WTC11 (cell line): ENCODE measurements at regions not wholly inside any gene's neighbourhood (a gene's known extent, or its start where the extent isn't known, plus 50 kb on each side); places are given as distances from the start of the nearest gene placed in this dataset.

Experiments used
- ATAC-seq: fragments of 200-7000 bp; cut with Tn5 transposase; 2 replicates; pipeline ENCODE4 v1.10.0; 2021; ENCODE audit warnings: mild to moderate bottlenecking, moderate library complexity
- CTCF ChIA-PET: fragments of 300-600 bp; sonication (Branson Sonifier 250); formaldehyde crosslinking; loops from one replicate; lab custom pipeline; 2021; ENCODE audit warnings: antibody characterized with exemption; lab: Charles Lee
- POLR2A ChIA-PET: fragments of 350-600 bp; sonication (Branson Sonifier 250); formaldehyde crosslinking; loops from one replicate; lab custom pipeline; 2021; ENCODE audit warnings: antibody characterized with exemption; lab: Charles Lee
- DNase-seq: peaks from one replicate; pipeline ENCODE4 v3.0.0; 2021; ENCODE audit warnings: low spot score
- H3K27ac Mint-ChIP-seq: 2 replicates; pipeline ENCODE4 v1.8.0; 2021; ENCODE audit warnings: mixed read lengths
- H3K27me3 Mint-ChIP-seq: 2 replicates; pipeline ENCODE4 v1.8.0; 2021; ENCODE audit warnings: low read depth, mild to moderate bottlenecking, moderate library complexity, mixed read lengths
- H3K36me3 Mint-ChIP-seq: 2 replicates; pipeline ENCODE4 v1.8.0; 2021; ENCODE audit warnings: mixed read lengths
- H3K4me1 Mint-ChIP-seq: 2 replicates; pipeline ENCODE4 v1.8.0; 2022; ENCODE audit warnings: mixed read lengths
- H3K4me3 Mint-ChIP-seq: 2 replicates; pipeline ENCODE4 v1.8.0; 2021; ENCODE audit warnings: mild to moderate bottlenecking, moderate library complexity, mixed read lengths
- H3K9me3 Mint-ChIP-seq: 2 replicates; pipeline ENCODE4 v1.8.0; 2021; ENCODE audit warnings: mixed read lengths
- ARID4B ChIP-seq: sonication (generic); formaldehyde crosslinking; IDR thresholded peaks from 2 replicates; pipeline ENCODE4 v1.8.0; 2023; ENCODE audit warnings: missing genetic modification reagents, mild to moderate bottlenecking, borderline replicate concordance
- ATF1 ChIP-seq: sonication (generic); formaldehyde crosslinking; IDR thresholded peaks from 2 replicates; pipeline ENCODE4 v1.8.1; 2023; ENCODE audit warnings: mild to moderate bottlenecking, moderate library complexity, missing genetic modification reagents
- ATF3 ChIP-seq: sonication (generic); formaldehyde crosslinking; conservative IDR thresholded peaks from 2 replicates; pipeline ENCODE4 v1.8.1; 2022; ENCODE audit warnings: mild to moderate bottlenecking, missing genetic modification reagents
- ATF6 ChIP-seq: sonication (generic); formaldehyde crosslinking; IDR thresholded peaks from 2 replicates; pipeline ENCODE4 v1.8.1; 2023; ENCODE audit warnings: mild to moderate bottlenecking, missing genetic modification reagents
- CBFB ChIP-seq: sonication (generic); formaldehyde crosslinking; IDR thresholded peaks from 2 replicates; pipeline ENCODE4 v1.8.1; 2022; ENCODE audit warnings: mild to moderate bottlenecking, low read depth, missing genetic modification reagents
- CREB1 ChIP-seq: sonication (generic); formaldehyde crosslinking; IDR thresholded peaks from 2 replicates; pipeline ENCODE4 v1.8.0; 2023; ENCODE audit warnings: mild to moderate bottlenecking, missing genetic modification reagents
- ELF4 ChIP-seq: sonication (generic); formaldehyde crosslinking; IDR thresholded peaks from 2 replicates; pipeline ENCODE4 v1.8.1; 2022; ENCODE audit warnings: low read depth, mild to moderate bottlenecking, moderate library complexity, missing genetic modification reagents
- GRHL2 ChIP-seq: fragments of 250-450 bp; sonication (Bioruptor Pico); IDR thresholded peaks from 2 replicates; pipeline ENCODE4 v1.8.0; 2022; ENCODE audit warnings: mild to moderate bottlenecking, moderate library complexity; ENCODE audit not compliant: insufficient replicate concordance, severe bottlenecking
- MAX ChIP-seq: sonication (generic); formaldehyde crosslinking; IDR thresholded peaks from 2 replicates; pipeline ENCODE4 v1.8.0; 2022; ENCODE audit warnings: mild to moderate bottlenecking, missing genetic modification reagents
- NFATC4 ChIP-seq: fragments of 250-450 bp; sonication (Bioruptor Pico); IDR thresholded peaks from 2 replicates; pipeline ENCODE4 v1.9.0; 2021; ENCODE audit warnings: mild to moderate bottlenecking
- NFYB ChIP-seq: sonication (generic); formaldehyde crosslinking; conservative IDR thresholded peaks from 2 replicates; pipeline ENCODE4 v1.8.0; 2022; ENCODE audit warnings: low read depth, missing genetic modification reagents
- PREB ChIP-seq: sonication (generic); formaldehyde crosslinking; IDR thresholded peaks from 2 replicates; pipeline ENCODE4 v1.8.1; 2022; ENCODE audit warnings: mild to moderate bottlenecking, missing genetic modification reagents, moderate library complexity, borderline replicate concordance
- SOX15 ChIP-seq: fragments of 250-450 bp; sonication (Bioruptor Pico); IDR thresholded peaks from 2 replicates; pipeline ENCODE4 v1.9.0; 2021; ENCODE audit warnings: mild to moderate bottlenecking
- ZBTB21 ChIP-seq: sonication (generic); formaldehyde crosslinking; IDR thresholded peaks from 2 replicates; pipeline ENCODE4 v1.8.1; 2023; ENCODE audit warnings: mild to moderate bottlenecking, missing genetic modification reagents, borderline replicate concordance
- ZNF263 ChIP-seq: sonication (generic); formaldehyde crosslinking; IDR thresholded peaks from 2 replicates; pipeline ENCODE4 v1.8.1; 2022; ENCODE audit warnings: low read depth, mild to moderate bottlenecking, moderate library complexity, missing genetic modification reagents
- ZNF317 ChIP-seq: sonication (generic); formaldehyde crosslinking; IDR thresholded peaks from 2 replicates; pipeline ENCODE4 v1.8.1; 2023; ENCODE audit warnings: low read depth, mild to moderate bottlenecking, moderate library complexity, missing genetic modification reagents, borderline replicate concordance
- ZNF396 ChIP-seq: fragments of 250-450 bp; sonication (Bioruptor Pico); IDR thresholded peaks from 2 replicates; pipeline ENCODE4 v1.8.0; 2021; ENCODE audit warnings: mild to moderate bottlenecking, moderate library complexity, borderline replicate concordance
- ZNF425 ChIP-seq: fragments of 250-450 bp; sonication (Bioruptor Pico); conservative IDR thresholded peaks from 2 replicates; pipeline ENCODE4 v1.9.0; 2021; ENCODE audit warnings: mild to moderate bottlenecking

GRCh38 chr2:111647359-111647758 is 236.6 kb downstream of the ANAPC1 start:
- no peak for TF ChIP-seq ATF3 (CRISPR knock-in tag)
- no peak for TF ChIP-seq SOX15 (CRISPR knock-in tag)
- TF ChIP-seq ZNF263 (CRISPR knock-in tag): no peak
- TF ChIP-seq ZNF396: no peak
- no peak for TF ChIP-seq ELF4 (CRISPR knock-in tag)
- no peak for TF ChIP-seq CREB1 (CRISPR knock-in tag)
- H3K36me3 Mint-ChIP-seq: no peaks in the 10 kb centered on the region
- no peaks in the 10 kb centered on the region for H3K27me3 Mint-ChIP-seq
- no peaks in the 10 kb centered on the region for H3K4me1 Mint-ChIP-seq
- DNase-seq (no peak), ATAC-seq (no peak)
- ChIA-PET CTCF (no interaction called here), POLR2A (no interaction called here)
- H3K4me3 Mint-ChIP-seq: no peak overlapping the region
- H3K9me3 Mint-ChIP-seq: peaks cover 9% of the 10 kb centered on the region; the same call in 1 of the 2 replicates
- H3K27ac Mint-ChIP-seq: no peak overlapping the region

- no peak overlapping the region for H3K4me3 Mint-ChIP-seq
- no peaks in the 10 kb centered on the region for H3K4me1 Mint-ChIP-seq
- ChIA-PET CTCF (no interaction called here), POLR2A (no interaction called here)
- DNase-seq (no peak), ATAC-seq (no peak)
- H3K9me3 Mint-ChIP-seq: peaks cover 7% of the 10 kb centered on the region; the same call in 1 of the 2 replicates
- H3K36me3 Mint-ChIP-seq: no peaks in the 10 kb centered on the region
- H3K27ac Mint-ChIP-seq: no peak overlapping the region
- no peaks in the 10 kb centered on the region for H3K27me3 Mint-ChIP-seq
- no peak for TF ChIP-seq ARID4B
- TF ChIP-seq ZNF425 (CRISPR knock-in tag): no peak
- no peak for TF ChIP-seq ZNF263 (CRISPR knock-in tag)
- no peak for TF ChIP-seq ATF1 (CRISPR knock-in tag)
- no peak for TF ChIP-seq NFYB (CRISPR knock-in tag)
Measured at GRCh38 chr2:111652038-111652437, 232.0 kb downstream of the ANAPC1 start.

GRCh38 chr2:111652681-111653080 is 231.3 kb downstream of the ANAPC1 start:
- H3K27ac Mint-ChIP-seq: no peak overlapping the region
- CTCF ChIA-PET: interaction anchor here (0.7 to 0.8 kb wide), 2 partner anchors 38 to 40 kb away, joined by 3 read pairs; no protein-coding TSS in a partner anchor
- H3K27me3 Mint-ChIP-seq: no peaks in the 10 kb centered on the region
- H3K9me3 Mint-ChIP-seq: peaks cover under 1% of the 10 kb centered on the region; the same call in 1 of the 2 replicates
- no peak overlapping the region for H3K4me3 Mint-ChIP-seq
- no peak for DNase-seq
- no peaks in the 10 kb centered on the region for H3K36me3 Mint-ChIP-seq
- no peak for ATAC-seq
- POLR2A ChIA-PET: no interaction called here
- TF ChIP-seq CBFB (no peak), ATF6 (CRISPR knock-in tag) (no peak), NFATC4 (CRISPR knock-in tag) (no peak), MAX (CRISPR knock-in tag) (no peak), PREB (no peak), ZNF425 (CRISPR knock-in tag) (no peak), ZNF317 (CRISPR knock-in tag) (no peak), ZBTB21 (CRISPR knock-in tag) (no peak), GRHL2 (CRISPR knock-in tag) (no peak)
- no peaks in the 10 kb centered on the region for H3K4me1 Mint-ChIP-seq
